Muscle layer of duodenum (tissue), 2 donors: ENCODE measurements at regions not wholly inside any gene's neighbourhood (a gene's known extent, or its start where the extent isn't known, plus 50 kb on each side); places are given as distances from the start of the nearest gene placed in this dataset.

Experiments
- H3K27ac ChIP-seq: one replicate; pipeline ENCODE4 v1.7.0; 2013; ENCODE audit warnings: mild to moderate bottlenecking, low read length
- H3K27me3 ChIP-seq: one replicate; pipeline ENCODE4 v1.7.0; 2013; ENCODE audit warnings: low read depth, mild to moderate bottlenecking, control low read depth, low read length
- H3K36me3 ChIP-seq, 2 donors: one replicate each; pipeline ENCODE4 v1.7.0; 2013; ENCODE audit warnings: low read length in 2 of 2, control low read depth in 1 of 2, mild to moderate bottlenecking in 1 of 2; ENCODE audit not compliant: insufficient read depth in 2 of 2, control insufficient read depth in 1 of 2
- H3K4me1 ChIP-seq, 2 donors: one replicate each; pipeline ENCODE4 v1.7.0; 2013; ENCODE audit warnings: low read length in 2 of 2, mild to moderate bottlenecking in 2 of 2, control low read depth in 1 of 2, moderate library complexity in 1 of 2; ENCODE audit not compliant: insufficient read depth in 2 of 2, control insufficient read depth in 1 of 2
- H3K4me3 ChIP-seq, 2 donors: one replicate each; pipeline ENCODE4 v1.7.0; 2013; ENCODE audit warnings: low read length in 2 of 2, low read depth in 1 of 2, mild to moderate bottlenecking in 1 of 2
- H3K9me3 ChIP-seq, 2 donors: one replicate each; pipeline ENCODE4 v1.7.0; 2013; ENCODE audit warnings: low read length in 2 of 2, control low read depth in 1 of 2, mild to moderate bottlenecking in 1 of 2; ENCODE audit not compliant: control insufficient read depth in 1 of 2
- donor health status: healthy.

DNA sequence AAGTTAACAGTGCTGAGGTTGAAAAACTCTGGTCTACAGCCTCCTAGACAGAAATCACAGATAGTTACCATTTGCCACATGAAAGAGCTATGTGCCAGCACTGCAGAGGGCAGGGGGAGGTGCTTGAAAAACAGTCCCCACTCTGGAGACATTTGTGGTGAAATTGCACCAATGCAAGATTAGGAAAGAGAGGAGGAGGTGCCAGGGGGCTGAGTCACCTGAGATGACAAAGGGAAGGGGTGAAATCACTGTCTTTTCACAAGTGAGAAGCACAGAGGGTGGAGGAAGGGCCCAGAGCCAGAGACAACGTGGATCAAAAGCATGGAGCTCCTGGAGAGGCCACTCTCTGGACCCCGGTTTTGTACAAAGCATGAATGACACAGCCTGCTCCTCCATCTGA is 196.3 kb downstream of the BUD13 start:
- Histone ChIP-seq H3K4me1 (peaks cover 0 to 11% of the 10 kb centered on the region in 2 donors), H3K27ac (no peak overlapping the region), H3K36me3 (no peaks in the 10 kb centered on the region), H3K27me3 (peaks cover 26% of the 10 kb centered on the region), H3K9me3 (no peaks in the 10 kb centered on the region), H3K4me3 (no peak overlapping the region)

DNA sequence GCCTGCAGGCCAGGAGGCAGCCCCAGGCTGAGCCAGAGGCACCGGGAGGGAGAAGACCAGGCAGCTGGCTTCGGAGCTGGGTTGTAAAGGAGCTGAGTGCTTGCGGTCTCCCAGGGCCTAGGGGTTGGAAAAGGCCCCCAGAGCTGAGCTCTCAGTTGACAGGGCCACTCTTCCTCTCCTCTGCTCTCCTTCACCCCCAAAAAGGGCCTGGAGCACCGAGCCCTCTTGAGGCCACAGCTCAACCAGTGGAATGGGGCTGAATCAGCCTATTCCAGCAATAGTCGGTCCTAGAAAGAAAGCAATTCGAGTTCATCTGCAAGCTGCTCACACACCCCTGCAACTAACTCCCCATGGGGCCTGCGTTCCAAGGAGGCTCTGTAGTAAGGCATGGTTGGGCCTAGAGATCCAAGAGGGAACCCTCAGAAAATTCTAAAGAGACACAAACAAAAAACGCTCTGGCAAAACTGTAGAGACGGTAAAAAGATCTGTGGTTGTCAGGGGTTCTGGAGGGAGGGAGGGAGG is 205.0 kb downstream of the BUD13 start:
- Histone ChIP-seq H3K4me3 (no peak overlapping the region), H3K36me3 (no peaks in the 10 kb centered on the region), H3K4me1 (no peaks in the 10 kb centered on the region), H3K9me3 (peaks cover 0 to 9% of the 10 kb centered on the region in 2 donors), H3K27ac (no peak overlapping the region), H3K27me3 (no peaks in the 10 kb centered on the region)

DNA sequence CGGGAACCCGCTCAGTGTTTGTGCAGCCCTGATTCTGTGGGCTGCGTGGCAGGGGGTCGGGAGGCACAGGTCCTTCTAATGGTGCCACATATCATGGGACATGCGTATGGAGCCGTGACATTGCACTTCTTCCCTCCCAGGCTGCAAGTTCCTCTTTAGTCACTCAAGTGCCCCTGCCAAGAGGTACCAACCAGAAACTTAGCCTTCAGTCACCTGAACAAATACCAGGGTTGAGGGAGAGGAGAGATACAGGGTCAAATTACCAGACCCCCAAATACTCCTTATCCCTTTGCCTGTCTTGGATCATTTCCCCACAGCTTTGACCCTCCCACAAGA is 209.1 kb downstream of the BUD13 start:
- H3K27ac ChIP-seq: no peak overlapping the region

GRCh38 chr11:116563028-116563711 is 209.6 kb downstream of the BUD13 start:
- H3K4me3 ChIP-seq: no peak overlapping the region
- H3K27ac ChIP-seq: no peak overlapping the region
- H3K27me3 ChIP-seq: no peaks in the 10 kb centered on the region
- no peaks in the 10 kb centered on the region for H3K4me1 ChIP-seq
- peaks cover 0 to 9% of the 10 kb centered on the region in 2 donors for H3K9me3 ChIP-seq
- H3K36me3 ChIP-seq: no peaks in the 10 kb centered on the region

More for the DNA sequence above, 209.1 kb downstream of the BUD13 start:
- Histone ChIP-seq H3K9me3 (peaks cover 0 to 9% of the 10 kb centered on the region in 2 donors), H3K27me3 (no peaks in the 10 kb centered on the region), H3K36me3 (no peaks in the 10 kb centered on the region), H3K4me1 (no peaks in the 10 kb centered on the region), H3K4me3 (no peak overlapping the region)

DNA sequence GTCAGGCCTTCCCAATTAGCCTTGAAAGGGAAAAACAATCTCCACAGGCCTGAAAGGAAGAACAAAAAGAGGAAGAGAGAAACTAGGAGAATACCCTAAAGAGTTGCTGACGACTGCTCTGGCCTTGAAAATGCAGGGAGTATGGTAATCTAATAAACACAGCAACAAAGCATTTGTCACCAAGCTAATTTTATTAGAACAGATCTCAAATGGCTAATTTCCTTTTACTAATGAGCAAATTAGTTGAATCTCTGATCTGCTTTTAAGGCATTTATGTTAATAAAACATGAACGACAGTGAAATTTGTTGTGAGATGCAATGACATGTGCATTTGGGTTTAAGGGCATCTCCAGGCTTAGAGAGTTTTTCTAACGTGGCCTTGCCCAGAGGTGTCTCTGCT is 212.2 kb downstream of the BUD13 start:
- no peaks in the 10 kb centered on the region for H3K36me3 ChIP-seq
- H3K27ac ChIP-seq: no peak overlapping the region
- no peak overlapping the region for H3K4me3 ChIP-seq
- H3K27me3 ChIP-seq: no peaks in the 10 kb centered on the region
- no peaks in the 10 kb centered on the region for H3K4me1 ChIP-seq
- peaks cover 0 to under 1% of the 10 kb centered on the region in 2 donors for H3K9me3 ChIP-seq

GRCh38 chr11:116558504-116559211 is 214.1 kb downstream of the BUD13 start:
- H3K4me1 ChIP-seq: no peaks in the 10 kb centered on the region
- H3K9me3 ChIP-seq: no peaks in the 10 kb centered on the region
- no peaks in the 10 kb centered on the region for H3K27me3 ChIP-seq
- H3K27ac ChIP-seq: no peak overlapping the region
- H3K36me3 ChIP-seq: no peaks in the 10 kb centered on the region
- no peak overlapping the region for H3K4me3 ChIP-seq

DNA sequence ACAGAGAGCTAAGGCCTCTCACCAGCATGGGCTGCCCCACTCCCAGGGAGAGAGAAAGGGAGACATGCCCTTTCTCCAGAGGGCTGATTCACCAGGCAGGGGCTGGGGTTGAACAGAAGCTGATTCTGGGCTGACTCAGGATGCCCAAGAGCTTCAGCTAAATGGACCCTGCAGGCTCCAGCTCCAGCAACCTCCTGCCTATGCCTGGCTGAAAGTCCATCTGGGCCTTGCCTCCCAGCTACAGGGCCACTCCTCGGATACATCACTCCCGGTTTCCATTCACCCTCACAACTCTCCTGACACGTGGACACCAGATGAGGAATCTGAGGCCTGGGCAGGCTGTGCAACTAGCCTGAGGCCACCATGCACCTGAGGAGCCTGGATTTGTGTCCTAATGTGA is 215.5 kb downstream of the BUD13 start:
- Histone ChIP-seq H3K4me1 (no peaks in the 10 kb centered on the region), H3K9me3 (no peaks in the 10 kb centered on the region), H3K27me3 (no peaks in the 10 kb centered on the region), H3K36me3 (no peaks in the 10 kb centered on the region), H3K27ac (no peak overlapping the region), H3K4me3 (no peak overlapping the region)

- no peaks in the 10 kb centered on the region for H3K9me3 ChIP-seq
- H3K4me3 ChIP-seq: no peak overlapping the region
- H3K4me1 ChIP-seq: no peaks in the 10 kb centered on the region
- H3K36me3 ChIP-seq: no peaks in the 10 kb centered on the region
- H3K27me3 ChIP-seq: no peaks in the 10 kb centered on the region
- no peak overlapping the region for H3K27ac ChIP-seq
Observed at GRCh38 chr11:116556483-116556882, 216.3 kb downstream of the BUD13 start.

DNA sequence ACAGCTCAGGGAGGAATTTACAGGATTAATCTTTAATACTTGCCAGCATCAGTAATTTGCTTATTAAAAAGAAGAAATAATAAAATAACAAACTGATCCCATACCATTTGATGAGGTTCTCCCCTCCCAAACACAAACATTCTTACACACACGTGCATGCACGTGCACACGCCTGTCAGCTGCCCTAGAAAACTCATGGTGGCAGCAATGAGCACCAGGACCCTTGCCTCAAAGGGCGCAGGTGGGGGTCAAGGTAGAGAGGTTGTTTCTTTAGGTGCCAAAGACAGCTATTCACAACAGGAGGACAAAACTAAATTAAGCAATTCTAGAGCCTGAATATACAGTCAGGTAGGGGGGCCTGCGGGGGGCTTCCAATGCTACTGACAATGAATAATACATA is 219.3 kb downstream of the BUD13 start:
- peaks cover 0 to 7% of the 10 kb centered on the region in 2 donors for H3K9me3 ChIP-seq
- no peak overlapping the region for H3K4me3 ChIP-seq
- no peak overlapping the region for H3K27ac ChIP-seq
- H3K4me1 ChIP-seq: no peaks in the 10 kb centered on the region
- H3K36me3 ChIP-seq: no peaks in the 10 kb centered on the region
- H3K27me3 ChIP-seq: no peaks in the 10 kb centered on the region

DNA sequence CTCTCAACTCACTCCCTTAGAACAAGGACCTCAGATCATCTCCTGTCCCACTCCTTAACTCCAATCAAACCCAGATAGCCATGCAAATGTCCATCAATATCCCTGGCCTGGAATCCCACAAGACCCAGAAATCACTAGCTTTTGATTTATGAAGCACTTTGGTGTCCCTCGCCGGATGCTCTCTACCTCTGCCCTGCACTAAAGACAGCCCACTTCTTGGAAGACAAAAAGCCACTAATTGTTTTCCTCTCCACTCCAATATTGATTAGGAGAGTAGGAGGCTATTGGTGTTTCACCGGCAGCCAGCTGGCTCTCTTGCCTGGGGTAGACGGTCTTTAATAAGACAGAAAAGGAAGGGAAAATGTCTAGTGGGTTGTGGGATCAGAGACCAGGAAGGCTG is 221.2 kb downstream of the BUD13 start:
- Histone ChIP-seq H3K4me3 (no peak overlapping the region), H3K9me3 (peaks cover 0 to 7% of the 10 kb centered on the region in 2 donors), H3K27ac (no peak overlapping the region), H3K36me3 (no peaks in the 10 kb centered on the region), H3K4me1 (no peaks in the 10 kb centered on the region), H3K27me3 (no peaks in the 10 kb centered on the region)

GRCh38 chr11:116548256-116548655 is 224.5 kb downstream of the BUD13 start:
- peaks cover 0 to 7% of the 10 kb centered on the region in 2 donors for H3K9me3 ChIP-seq
- H3K36me3 ChIP-seq: no peaks in the 10 kb centered on the region
- H3K4me3 ChIP-seq: no peak overlapping the region
- no peaks in the 10 kb centered on the region for H3K4me1 ChIP-seq
- H3K27me3 ChIP-seq: no peaks in the 10 kb centered on the region
- H3K27ac ChIP-seq: no peak overlapping the region
